ENCODE measurements at regions not wholly inside any gene's neighbourhood (a gene's known extent, or its start where the extent isn't known, plus 50 kb on each side); places are given as distances from the start of the nearest gene placed in this dataset.

DNA sequence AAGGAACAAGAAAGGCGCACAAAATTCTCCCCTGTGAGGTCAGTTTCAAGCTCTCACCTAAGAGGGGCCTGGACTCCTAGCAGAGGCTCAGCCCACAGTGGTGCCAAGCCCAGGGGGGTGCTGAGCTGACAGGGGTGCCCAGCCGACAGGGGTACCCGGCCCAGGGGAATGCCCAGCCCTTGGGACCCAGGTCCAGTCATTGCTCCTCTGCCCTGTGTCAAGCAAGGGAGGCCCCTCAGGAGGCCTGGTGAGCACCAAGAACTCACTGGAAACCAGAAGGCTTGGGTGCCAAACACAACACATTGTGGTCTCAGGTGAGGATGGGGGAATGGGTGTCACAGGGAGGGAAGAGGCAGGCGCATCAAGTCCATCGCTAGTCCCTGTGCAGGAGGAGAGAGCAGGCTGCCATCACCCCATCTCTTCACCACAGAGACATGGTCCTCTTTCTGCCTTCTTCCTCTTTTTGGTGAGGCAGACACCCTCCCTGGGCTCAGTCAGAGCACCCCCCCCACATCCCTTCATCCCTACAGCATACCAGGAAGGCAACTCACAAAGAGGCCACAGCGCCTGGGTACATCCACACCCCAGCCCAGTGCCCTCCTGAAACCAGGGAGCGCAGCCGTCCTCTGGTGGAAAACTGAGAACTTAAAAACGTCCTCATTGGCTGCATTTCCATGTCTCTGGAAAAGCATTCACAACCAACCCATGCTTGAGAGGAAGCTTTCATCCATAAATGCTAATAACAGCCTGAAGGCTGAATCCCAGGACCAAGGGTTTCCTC lies 111.3 kb downstream of the BANF2 start:
- no peak for DNase-seq

- peak; percentile 24 for DNase-seq
These were observed 110.4 kb downstream of the BANF2 start for GRCh38 chr20:17810062-17810631.

GRCh38 chr20:17809362-17810061 lies 109.7 kb downstream of the BANF2 start:
- no peak for DNase-seq

- no peak for DNase-seq
These were observed 109.0 kb downstream of the BANF2 start for GRCh38 chr20:17808782-17809181.

- peak; percentile 21 for DNase-seq
These were observed 108.6 kb downstream of the BANF2 start for GRCh38 chr20:17808357-17808756.

- DNase-seq, result no peak
These were observed 107.9 kb downstream of the BANF2 start for GRCh38 chr20:17807651-17808050.

DNA sequence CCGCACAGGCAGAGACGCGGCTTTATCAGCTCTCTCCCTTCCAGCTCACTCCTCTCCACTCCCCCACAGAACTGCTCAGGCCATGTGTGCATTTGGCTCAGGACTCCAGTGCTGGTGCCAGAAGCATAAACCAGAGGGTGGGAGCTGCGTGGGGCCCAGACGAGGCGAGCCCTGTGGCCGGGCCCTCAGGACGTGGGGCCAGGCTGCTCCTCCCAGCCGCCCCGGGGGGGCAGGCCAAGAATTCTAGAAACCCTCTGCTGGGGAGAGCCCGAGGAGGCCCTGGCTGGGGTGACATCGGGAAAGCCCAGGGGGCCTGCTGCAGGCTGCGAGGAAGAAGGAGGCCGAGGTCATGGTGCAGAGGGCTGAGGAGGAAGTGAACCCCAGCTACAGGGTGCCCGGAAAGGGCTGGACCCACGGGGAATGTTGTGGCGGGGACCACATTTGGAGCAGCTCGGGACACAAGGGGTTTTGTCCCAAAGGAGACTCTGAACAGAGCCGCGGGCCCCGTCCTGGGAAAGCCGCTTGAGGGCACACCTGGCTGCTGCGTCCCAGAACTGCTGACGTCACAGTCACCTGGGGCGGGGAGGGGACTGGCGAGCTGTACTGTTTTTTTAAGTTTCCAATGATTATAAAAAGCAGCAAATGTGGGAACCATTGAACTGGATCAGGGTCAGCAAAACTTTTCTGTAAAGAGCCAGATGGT lies 107.1 kb downstream of the BANF2 start:
- no peak for DNase-seq

- DNase-seq, result no peak
These were observed 106.3 kb downstream of the BANF2 start for GRCh38 chr20:17806107-17806506.

DNA sequence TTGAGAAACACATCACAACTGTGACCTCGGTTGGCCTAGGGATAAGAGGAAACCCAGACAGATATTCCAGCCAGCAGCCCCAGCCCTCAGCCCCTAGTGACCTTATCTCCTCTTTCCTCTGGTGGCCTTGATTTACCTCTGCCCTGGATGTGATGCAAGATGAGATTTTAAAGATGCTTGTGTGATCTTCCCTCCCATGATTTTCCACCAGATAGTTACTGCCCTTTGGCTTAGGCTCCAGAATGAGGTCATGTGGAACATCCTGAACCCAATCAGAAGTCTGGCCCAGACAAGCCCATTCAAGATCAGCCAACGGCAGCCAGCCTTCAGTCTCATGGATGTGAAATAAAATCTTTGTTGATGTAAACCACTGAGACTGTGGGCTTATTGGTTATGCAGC lies 104.0 kb downstream of the BANF2 start:
- no peak for DNase-seq

DNA sequence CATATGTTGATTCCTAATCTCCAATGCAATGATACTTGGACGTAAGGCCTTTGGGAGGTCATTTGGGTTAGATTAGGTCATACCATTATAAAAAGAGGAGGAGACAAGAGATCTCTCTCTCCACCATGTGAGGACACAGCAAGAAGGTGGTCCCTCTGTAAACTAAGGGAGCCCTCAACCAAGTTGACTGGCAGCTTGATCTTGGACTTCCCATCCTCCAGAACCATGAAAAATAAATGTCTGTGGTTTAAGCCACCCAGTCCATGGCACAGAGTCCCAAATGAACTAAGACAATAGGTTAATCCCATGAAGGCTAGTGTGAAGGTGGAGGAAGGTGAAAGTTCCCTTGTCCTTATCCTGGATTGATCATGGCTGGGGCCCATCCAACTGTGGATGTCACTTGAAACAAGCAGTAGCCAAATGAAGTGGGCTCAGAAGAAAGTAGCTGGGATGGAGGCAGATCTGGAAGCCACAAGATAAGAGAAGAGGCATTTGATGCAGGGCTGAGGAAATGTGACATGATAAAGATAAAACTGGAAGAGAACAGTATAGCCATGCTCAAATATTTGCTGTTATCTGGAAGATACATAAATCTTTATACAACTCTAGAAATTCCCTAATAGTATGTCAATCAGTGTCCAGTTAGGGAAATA lies 99.9 kb downstream of the BANF2 start:
- no peak for DNase-seq

- no peak for DNase-seq
These were observed 98.8 kb downstream of the BANF2 start for GRCh38 chr20:17798601-17799000.

GRCh38 chr20:17797579-17797978 lies 97.8 kb downstream of the BANF2 start:
- DNase-seq, result no peak

DNA sequence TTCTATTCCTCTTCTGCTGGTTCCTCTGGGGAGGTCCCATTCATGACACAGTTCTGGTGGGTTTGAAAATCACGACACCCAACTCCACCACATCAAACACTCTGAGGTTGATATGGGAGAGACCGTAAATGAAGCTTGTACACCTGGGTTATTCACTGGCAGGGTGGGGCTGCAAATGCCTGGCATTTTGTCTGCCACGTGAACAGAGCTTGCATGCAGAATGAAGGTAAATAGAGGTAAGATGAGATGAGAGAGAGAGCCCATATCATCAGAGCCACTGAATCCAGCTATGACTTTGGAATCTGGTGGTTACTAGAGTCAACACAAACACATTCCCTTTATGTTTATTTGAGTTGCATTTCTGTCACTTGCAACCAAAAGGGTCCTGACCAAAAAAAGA lies 97.4 kb downstream of the BANF2 start:
- DNase-seq, result no peak

DNA sequence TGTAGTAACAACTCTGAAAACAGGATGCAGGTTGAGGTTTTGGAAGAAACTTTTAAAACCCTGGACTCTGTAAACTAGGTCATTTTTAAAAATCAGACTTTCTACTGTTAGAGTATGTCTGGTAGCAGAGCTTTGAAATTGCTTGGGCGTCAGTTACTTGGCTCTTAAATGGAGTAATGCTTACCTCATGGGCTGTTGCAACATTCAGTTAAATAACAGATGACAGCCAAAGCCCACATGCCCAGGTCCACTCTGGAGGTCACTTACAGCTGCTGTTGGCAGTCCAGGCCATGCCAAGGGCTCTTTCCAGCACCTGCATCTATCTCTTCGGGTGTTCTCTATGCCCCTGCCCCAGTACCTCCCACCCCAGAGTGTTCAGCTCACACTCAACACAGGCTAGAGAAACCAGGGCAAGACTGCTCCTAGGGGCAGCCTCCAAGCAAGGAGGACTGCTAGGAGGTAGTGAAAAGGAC lies 96.4 kb downstream of the BANF2 start:
- peak; percentile 2 for DNase-seq

DNA sequence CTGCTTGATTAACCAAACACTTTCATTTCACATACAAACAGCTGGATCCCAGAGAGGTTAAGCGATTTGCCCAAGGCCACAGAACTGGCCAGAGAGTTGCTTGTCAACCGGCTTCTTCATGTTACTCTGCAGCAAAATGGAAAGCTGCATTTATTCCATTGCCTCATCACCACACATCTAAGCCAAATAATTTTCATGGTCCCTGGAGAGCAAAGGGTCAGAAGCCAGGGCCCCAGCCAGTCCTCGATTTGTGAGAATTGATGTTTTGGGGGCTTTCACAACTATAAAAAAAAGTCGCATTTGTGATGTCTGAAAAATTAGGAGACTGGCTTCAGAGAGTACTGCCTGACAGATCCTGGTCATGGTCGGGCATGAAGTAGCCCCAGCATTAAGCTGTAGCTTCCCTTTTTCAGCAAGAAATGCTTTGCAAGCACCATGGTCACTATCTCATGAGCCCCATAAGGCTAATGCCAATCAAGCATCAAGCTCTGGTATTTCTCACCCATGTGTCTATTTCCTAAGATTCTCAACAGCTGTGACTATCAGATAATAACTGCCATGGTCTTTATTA lies 95.8 kb downstream of the BANF2 start:
- DNase-seq, result peak; percentile 7

- no peak for DNase-seq
These were observed 95.2 kb downstream of the BANF2 start for GRCh38 chr20:17795003-17795402.

- peak; percentile 52 for DNase-seq
These were observed 94.6 kb downstream of the BANF2 start for GRCh38 chr20:17794400-17794799.

- DNase-seq, result no peak
These were observed 94.2 kb downstream of the BANF2 start for GRCh38 chr20:17793986-17794385.

GRCh38 chr20:17790296-17790695 lies 90.5 kb downstream of the BANF2 start:
- no peak for DNase-seq

DNA sequence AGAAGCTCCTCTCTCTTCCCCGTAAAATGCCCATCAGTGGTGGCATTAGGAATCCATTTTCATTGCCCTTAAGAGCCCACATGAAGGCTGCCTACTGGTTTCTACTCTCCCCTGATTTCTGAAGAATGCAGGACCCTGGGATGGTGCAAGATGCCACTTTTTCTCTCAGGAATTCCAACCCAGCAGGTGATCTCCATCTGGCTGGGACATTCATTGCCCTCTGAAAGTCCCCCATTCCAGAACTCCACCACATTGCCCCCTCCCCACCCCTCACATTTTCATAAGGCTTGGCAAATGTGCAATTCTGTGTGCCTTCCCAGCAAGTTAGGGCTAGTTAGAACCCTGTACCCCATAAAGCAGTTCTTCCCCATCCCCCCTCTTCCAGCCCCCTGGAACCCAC lies 88.0 kb downstream of the BANF2 start:
- DNase-seq, result no peak

- DNase-seq, result peak; percentile 71
These were observed 86.5 kb downstream of the BANF2 start for GRCh38 chr20:17786221-17786718.

Data from dermis blood vessel endothelial cell (primary cell).